CD14-positive monocyte (primary cell): ENCODE measurements at regions not wholly inside any gene's neighbourhood (a gene's known extent, or its start where the extent isn't known, plus 50 kb on each side); places are given as distances from the start of the nearest gene placed in this dataset.

Source experiments
- DNase-seq, 3 donors: peaks; one replicate each; pipeline ENCODE4 v3.0.0-alpha.2; 2011 to 2022
- H2AFZ ChIP-seq: 2 replicates; pipeline ENCODE4 v1.6.0; 2012; ENCODE audit warnings: mild to moderate bottlenecking, low read depth, low read length, inconsistent platforms; ENCODE audit not compliant: insufficient read depth, poor library complexity, severe bottlenecking
- H3K27ac ChIP-seq, 2 donors: 1 replicate in 1 of 2; 2 replicates in 1 of 2; pipeline ENCODE4 v1.5.1; 2012 to 2013; ENCODE audit warnings: low read length in 2 of 2, control low read depth in 1 of 2, inconsistent platforms in 1 of 2, low read depth in 1 of 2, mild to moderate bottlenecking in 1 of 2
- H3K27me3 ChIP-seq, 2 donors: one replicate each; pipeline versions ENCODE4 v1.6.0 to v1.6.1; 2011 to 2013; ENCODE audit warnings: low read length in 2 of 2; ENCODE audit not compliant: control insufficient read depth in 2 of 2, insufficient read depth in 2 of 2
- H3K36me3 ChIP-seq, 2 donors: replicated peaks in 1 of 2; 1 replicate in 1 of 2; 2 replicates in 1 of 2; pipeline versions ENCODE4 v1.5.1 to v1.6.1; 2012 to 2013; ENCODE audit warnings: low read length in 2 of 2, control low read depth in 1 of 2, inconsistent platforms in 1 of 2, mild to moderate bottlenecking in 1 of 2; ENCODE audit not compliant: insufficient read depth in 2 of 2, control insufficient read depth in 1 of 2
- H3K4me1 ChIP-seq, 2 donors: 1 replicate in 1 of 2; 2 replicates in 1 of 2; pipeline versions ENCODE4 v1.5.1 to v1.6.1; 2012 to 2013; ENCODE audit warnings: low read length in 2 of 2, control low read depth in 1 of 2, inconsistent platforms in 1 of 2, mild to moderate bottlenecking in 1 of 2, moderate library complexity in 1 of 2; ENCODE audit not compliant: insufficient read depth in 2 of 2, control insufficient read depth in 1 of 2
- H3K4me2 ChIP-seq: replicated peaks from 2 replicates; pipeline ENCODE3; 2012; ENCODE audit warnings: low read length, moderate library complexity, mild to moderate bottlenecking; ENCODE audit not compliant: poor library complexity, severe bottlenecking; ENCODE audit errors: extremely low read depth
- H3K4me3 ChIP-seq, 3 experiments: fragments of 200-600 bp in 1 of 3; sonication (generic) in 1 of 3; replicated peaks in 1 of 3; 1 replicate in 2 of 3; 2 replicates in 1 of 3; pipeline ENCODE4 v1.5.1; 2011 to 2013; ENCODE audit warnings: low read length in 3 of 3, mild to moderate bottlenecking in 3 of 3, control low read depth in 2 of 3, low read depth in 2 of 3, inconsistent platforms in 1 of 3, moderate library complexity in 1 of 3
- H3K79me2 ChIP-seq: 2 replicates; pipeline ENCODE4 v1.6.0; 2012; ENCODE audit warnings: mild to moderate bottlenecking, control low read depth, inconsistent platforms, low read length, moderate library complexity; ENCODE audit not compliant: insufficient read depth
- H3K9ac ChIP-seq: 2 replicates; pipeline ENCODE4 v1.6.0; 2017; ENCODE audit warnings: low read length, mild to moderate bottlenecking; ENCODE audit not compliant: insufficient read depth, poor library complexity, severe bottlenecking
- H3K9me3 ChIP-seq, 2 donors: replicated peaks in 1 of 2; 1 replicate in 1 of 2; 2 replicates in 1 of 2; pipeline versions ENCODE4 v1.5.1 to v1.6.1; 2012 to 2013; ENCODE audit warnings: low read length in 2 of 2, control low read depth in 1 of 2; ENCODE audit not compliant: control insufficient read depth in 1 of 2, insufficient read depth in 1 of 2
- H4K20me1 ChIP-seq: 2 replicates; pipeline ENCODE4 v1.6.0; 2012; ENCODE audit warnings: mild to moderate bottlenecking, low read length, control low read depth, moderate library complexity; ENCODE audit not compliant: insufficient read depth
- H3K27ac Mint-ChIP-seq, 7 donors: one replicate each; pipeline ENCODE4 v1.8.0; 2020; ENCODE audit warnings: mild to moderate bottlenecking in 7 of 7, mixed read lengths in 7 of 7, moderate library complexity in 6 of 7, inconsistent platforms in 2 of 7
- H3K27me3 Mint-ChIP-seq, 3 donors: one replicate each; pipeline ENCODE4 v1.8.0; 2021 to 2022; ENCODE audit warnings: low read depth in 3 of 3, mild to moderate bottlenecking in 3 of 3, mixed read lengths in 3 of 3, moderate library complexity in 3 of 3, inconsistent platforms in 1 of 3
- H3K36me3 Mint-ChIP-seq, 2 donors: one replicate each; pipeline ENCODE4 v1.8.0; 2020; ENCODE audit warnings: mixed read lengths in 2 of 2, inconsistent platforms in 1 of 2, mild to moderate bottlenecking in 1 of 2
- H3K4me1 Mint-ChIP-seq: one replicate; pipeline ENCODE4 v1.8.0; 2020; ENCODE audit warnings: mild to moderate bottlenecking, mixed read lengths
- H3K4me3 Mint-ChIP-seq, 2 donors: one replicate each; pipeline ENCODE4 v1.8.0; 2020; ENCODE audit warnings: mild to moderate bottlenecking in 2 of 2, mixed read lengths in 2 of 2, moderate library complexity in 1 of 2
- H3K9me3 Mint-ChIP-seq, 7 donors: one replicate each; pipeline ENCODE4 v1.8.0; 2020 to 2022; ENCODE audit warnings: mixed read lengths in 7 of 7, mild to moderate bottlenecking in 6 of 7, moderate library complexity in 6 of 7, inconsistent platforms in 2 of 7
- CTCF ChIP-seq: fragments of 200-600 bp; IDR thresholded peaks from one replicate; pipeline ENCODE4 v1.8.0; 2022; ENCODE audit warnings: antibody characterized with exemption, mild to moderate bottlenecking
- WGBS: methylation state at CpG from one replicate; pipeline ENCODE4 v1.1.5; 2013; ENCODE audit warnings: missing lambda C conversion rate; ENCODE audit not compliant: insufficient coverage; 5-methylcytosine and 5-hydroxymethylcytosine counted together
- intact Hi-C, 2 donors: fragments of 100-400 bp; cut with micrococcal nuclease; formaldehyde crosslinking; loops; one replicate each; pipeline versions ENCODE4 v1.15.0 to v1.15.1; 2023

DNA sequence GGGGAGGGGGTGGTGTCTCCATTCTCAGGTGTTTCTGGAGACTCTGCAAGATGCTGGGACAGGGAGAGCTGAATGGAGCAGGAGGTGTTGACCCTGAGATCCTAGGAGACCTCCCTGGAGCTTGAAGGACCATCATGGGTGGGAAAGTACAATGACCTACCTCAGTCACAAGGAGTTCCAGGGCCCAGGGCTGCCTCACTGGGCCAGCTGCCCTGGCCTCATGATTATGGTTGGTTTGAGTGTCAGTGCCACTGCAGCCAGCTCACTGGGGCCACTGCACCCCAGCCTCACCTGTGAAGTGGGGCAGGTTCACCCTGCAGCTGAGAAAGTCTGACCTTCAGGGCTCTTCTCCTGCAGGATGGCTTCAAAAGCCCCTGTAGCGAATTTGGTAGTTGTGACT, 372.5 kb downstream of the IRX2 start:
- Histone ChIP-seq H4K20me1 (no peaks in the 10 kb centered on the region), H3K9ac (no peak overlapping the region), H3K36me3 (no peaks in the 10 kb centered on the region), H3K4me1 (no peaks in the 10 kb centered on the region), H3K27ac (no peak overlapping the region), H3K4me3 (no peak overlapping the region), H2AFZ (no peak overlapping the region), H3K27me3 (no peaks in the 10 kb centered on the region), H3K4me2 (no peak overlapping the region), H3K9me3 (peaks cover under 1 to 27% of the 10 kb centered on the region in 2 donors), H3K79me2 (no peaks in the 10 kb centered on the region)
- Mint-ChIP-seq H3K4me3 (no peak overlapping the region), H3K36me3 (no peaks in the 10 kb centered on the region), H3K27ac (no peak overlapping the region), H3K27me3 (peaks cover 0 to 1% (median 0%) of the 10 kb centered on the region in 3 donors), H3K4me1 (no peaks in the 10 kb centered on the region), H3K9me3 (peaks cover 0 to 25% (median 13%) of the 10 kb centered on the region in 7 donors)
- no peak for TF ChIP-seq CTCF
- no CpG with 5 or more reads among the region's 1 CpG for WGBS
- no peak for DNase-seq
- intact Hi-C loops = no loop called here

- Histone ChIP-seq H3K9me3 (peaks cover 3 to 33% of the 10 kb centered on the region in 2 donors), H3K27me3 (no peaks in the 10 kb centered on the region), H3K9ac (no peak overlapping the region), H3K79me2 (no peaks in the 10 kb centered on the region), H3K4me3 (no peak overlapping the region), H2AFZ (no peak overlapping the region), H3K36me3 (no peaks in the 10 kb centered on the region), H3K4me1 (no peaks in the 10 kb centered on the region), H3K27ac (no peak overlapping the region), H4K20me1 (no peaks in the 10 kb centered on the region), H3K4me2 (no peak overlapping the region)
- DNase-seq = no peak
- Mint-ChIP-seq H3K36me3 (no peaks in the 10 kb centered on the region), H3K4me1 (no peaks in the 10 kb centered on the region), H3K4me3 (no peak overlapping the region), H3K9me3 (peaks cover 2 to 28% (median 16%) of the 10 kb centered on the region in 7 donors), H3K27ac (no peak overlapping the region), H3K27me3 (peaks cover 0 to 1% (median 1%) of the 10 kb centered on the region in 3 donors)
- intact Hi-C loops = no loop called here
- 60% methylated on average over 1 of the region's 7 CpGs for WGBS
- TF ChIP-seq CTCF = no peak
These were observed 373.4 kb downstream of the IRX2 start for GRCh38 chr5:2378108-2378507.
